Loucy (cell line): ENCODE measurements at regions not wholly inside any gene's neighbourhood (a gene's known extent, or its start where the extent isn't known, plus 50 kb on each side); places are given as distances from the start of the nearest gene placed in this dataset.

Experiments
- H2AFZ ChIP-seq: fragments of 200-600 bp; sonication (generic); 2 replicates; pipeline ENCODE4 v1.6.0; 2016; ENCODE audit warnings: antibody characterized with exemption, mild to moderate bottlenecking, low read length, moderate library complexity
- H3F3A ChIP-seq: fragments of 200-600 bp; 2 replicates; pipeline ENCODE4 v1.6.0; 2016; ENCODE audit warnings: antibody characterized with exemption, low read depth, mild to moderate bottlenecking
- H3K27me3 ChIP-seq: fragments of 200-600 bp; sonication (generic); 2 replicates; pipeline ENCODE4 v1.6.1; 2014; ENCODE audit warnings: low read length, mild to moderate bottlenecking; ENCODE audit not compliant: insufficient read depth, poor library complexity, severe bottlenecking
- H3K36me3 ChIP-seq: fragments of 200-600 bp; sonication (generic); 2 replicates; pipeline ENCODE4 v1.6.1; 2016; ENCODE audit warnings: low read length; ENCODE audit not compliant: insufficient read depth
- H3K4me1 ChIP-seq: fragments of 200-600 bp; sonication (generic); 2 replicates; pipeline ENCODE4 v1.5.1; 2014; ENCODE audit warnings: low read length, mild to moderate bottlenecking; ENCODE audit not compliant: insufficient read depth, poor library complexity, severe bottlenecking
- H3K4me2 ChIP-seq: fragments of 200-600 bp; sonication (generic); 2 replicates; pipeline ENCODE4 v1.6.0; 2014; ENCODE audit warnings: antibody characterized with exemption, low read length, low read depth, mild to moderate bottlenecking; ENCODE audit not compliant: poor library complexity, severe bottlenecking
- H3K4me3 ChIP-seq: fragments of 200-600 bp; sonication (generic); 2 replicates; pipeline ENCODE4 v1.5.1; 2014; ENCODE audit warnings: low read length, mild to moderate bottlenecking, mixed read lengths; ENCODE audit not compliant: poor library complexity, severe bottlenecking
- H3K79me2 ChIP-seq: fragments of 200-600 bp; sonication (generic); 2 replicates; pipeline ENCODE4 v1.6.1; 2014; ENCODE audit warnings: low read length; ENCODE audit not compliant: insufficient read depth
- H3K9ac ChIP-seq: fragments of 200-600 bp; sonication (generic); 2 replicates; pipeline ENCODE4 v1.6.0; 2014; ENCODE audit warnings: mild to moderate bottlenecking, low read depth, low read length, moderate library complexity; ENCODE audit not compliant: poor library complexity, severe bottlenecking
- H3K9me2 ChIP-seq: fragments of 200-600 bp; sonication (generic); replicated peaks from 2 replicates; pipeline ENCODE4 v1.6.1; 2016; ENCODE audit warnings: low read depth, low read length, mixed read lengths
- H3K9me3 ChIP-seq: fragments of 200-600 bp; sonication (generic); 2 replicates; pipeline ENCODE4 v1.6.1; 2014; ENCODE audit warnings: mild to moderate bottlenecking, antibody characterized with exemption, low read length, low read depth; ENCODE audit not compliant: insufficient read depth
- H4K20me1 ChIP-seq: fragments of 200-600 bp; sonication (generic); 2 replicates; pipeline ENCODE4 v1.6.0; 2014; ENCODE audit warnings: antibody characterized with exemption, low read length, mild to moderate bottlenecking; ENCODE audit not compliant: insufficient read depth, poor library complexity, severe bottlenecking
- CTCF ChIP-seq: fragments of 200-600 bp; sonication (generic); conservative IDR thresholded peaks from 2 replicates; pipeline ENCODE4 v1.5.1; 2014; ENCODE audit warnings: mild to moderate bottlenecking, antibody characterized with exemption, low read length
- EZH2phosphoT487 ChIP-seq: fragments of 200-600 bp; IDR thresholded peaks from 2 replicates; pipeline ENCODE4 v1.6.1; 2018; ENCODE audit warnings: antibody characterized with exemption, mild to moderate bottlenecking, moderate library complexity, borderline replicate concordance

- Histone ChIP-seq H4K20me1 (no peaks in the 10 kb centered on the region), H3K9me3 (no peaks in the 10 kb centered on the region), H3K36me3 (no peaks in the 10 kb centered on the region), H3K4me1 (no peaks in the 10 kb centered on the region), H3K79me2 (no peaks in the 10 kb centered on the region), H3K4me2 (no peak overlapping the region), H3F3A (no peaks in the 10 kb centered on the region), H2AFZ (no peak overlapping the region), H3K4me3 (no peak overlapping the region), H3K9ac (no peak overlapping the region), H3K9me2 (no peaks in the 10 kb centered on the region), H3K27me3 (no peaks in the 10 kb centered on the region)
- no peak for TF ChIP-seq EZH2phosphoT487
- TF ChIP-seq CTCF, result no peak
These were observed 303.2 kb upstream of the LRFN5 start for GRCh38 chr14:41303506-41303905.

- Histone ChIP-seq H4K20me1 (no peaks in the 10 kb centered on the region), H3K9me2 (no peaks in the 10 kb centered on the region), H3K9ac (no peak overlapping the region), H3F3A (no peaks in the 10 kb centered on the region), H3K4me2 (no peak overlapping the region), H3K4me3 (no peak overlapping the region), H2AFZ (no peak overlapping the region), H3K27me3 (no peaks in the 10 kb centered on the region), H3K79me2 (no peaks in the 10 kb centered on the region), H3K9me3 (no peaks in the 10 kb centered on the region), H3K4me1 (no peaks in the 10 kb centered on the region), H3K36me3 (no peaks in the 10 kb centered on the region)
- no peak for TF ChIP-seq CTCF
- TF ChIP-seq EZH2phosphoT487, result no peak
These were observed 303.9 kb upstream of the LRFN5 start for GRCh38 chr14:41302776-41303175.

- no peak overlapping the region for H3K4me2 ChIP-seq
- no peaks in the 10 kb centered on the region for H3K4me1 ChIP-seq
- no peak overlapping the region for H2AFZ ChIP-seq
- no peaks in the 10 kb centered on the region for H3K79me2 ChIP-seq
- no peaks in the 10 kb centered on the region for H3F3A ChIP-seq
- H4K20me1 ChIP-seq, result no peaks in the 10 kb centered on the region
- no peaks in the 10 kb centered on the region for H3K9me3 ChIP-seq
- H3K36me3 ChIP-seq, result no peaks in the 10 kb centered on the region
- no peak overlapping the region for H3K9ac ChIP-seq
- no peak overlapping the region for H3K4me3 ChIP-seq
- TF ChIP-seq CTCF (no peak), EZH2phosphoT487 (no peak)
- no peaks in the 10 kb centered on the region for H3K9me2 ChIP-seq
- no peaks in the 10 kb centered on the region for H3K27me3 ChIP-seq
These were observed 306.8 kb upstream of the LRFN5 start for GRCh38 chr14:41299924-41300323.
